GM19397 (cell line): ENCODE measurements at regions not wholly inside any gene's neighbourhood (a gene's known extent, or its start where the extent isn't known, plus 50 kb on each side); places are given as distances from the start of the nearest gene placed in this dataset.

Experiments
- ATAC-seq: cut with Tn5 transposase; IDR thresholded peaks from one replicate; pipeline ENCODE4 v1.9.1; 2021; ENCODE audit warnings: mild to moderate bottlenecking, moderate library complexity; ENCODE audit not compliant: unreplicated experiment

DNA sequence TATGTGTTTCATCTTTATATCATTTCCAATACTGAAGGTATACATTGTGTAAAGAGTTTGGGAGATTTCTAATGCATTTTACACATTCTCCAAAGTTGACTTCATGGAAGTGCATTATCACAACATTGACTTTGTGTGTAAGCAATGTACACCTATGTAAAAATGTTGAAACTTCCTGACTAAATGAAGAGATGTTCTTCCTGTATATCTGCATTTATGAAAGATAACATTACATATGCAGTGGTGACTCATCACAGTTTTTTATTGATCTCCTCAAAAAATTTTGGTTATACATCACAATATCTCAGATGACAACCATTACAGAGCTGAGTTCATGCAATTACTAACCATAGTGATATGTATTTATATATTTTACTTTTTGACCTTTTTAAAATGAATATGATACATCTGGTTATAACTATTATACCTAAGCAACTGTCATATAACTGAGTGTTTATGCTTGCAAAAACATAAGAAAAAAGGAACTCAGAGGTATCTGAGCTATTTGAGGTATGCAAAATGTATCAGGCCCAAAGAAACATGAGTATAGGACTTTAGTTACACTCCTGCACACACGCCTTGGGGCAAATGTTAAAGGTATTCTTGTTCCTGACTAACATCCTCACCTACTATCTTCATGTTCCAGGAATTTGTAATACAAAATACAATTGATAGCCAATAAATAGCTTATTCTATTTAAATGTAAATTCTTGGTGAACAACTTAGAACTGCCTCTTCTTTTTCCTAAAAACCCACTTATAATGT, 88.2 kb upstream of the OLFM3 start:
- ATAC-seq: no peak

GRCh38 chr1:102083192-102083591, 86.5 kb upstream of the OLFM3 start:
- ATAC-seq: no peak

DNA sequence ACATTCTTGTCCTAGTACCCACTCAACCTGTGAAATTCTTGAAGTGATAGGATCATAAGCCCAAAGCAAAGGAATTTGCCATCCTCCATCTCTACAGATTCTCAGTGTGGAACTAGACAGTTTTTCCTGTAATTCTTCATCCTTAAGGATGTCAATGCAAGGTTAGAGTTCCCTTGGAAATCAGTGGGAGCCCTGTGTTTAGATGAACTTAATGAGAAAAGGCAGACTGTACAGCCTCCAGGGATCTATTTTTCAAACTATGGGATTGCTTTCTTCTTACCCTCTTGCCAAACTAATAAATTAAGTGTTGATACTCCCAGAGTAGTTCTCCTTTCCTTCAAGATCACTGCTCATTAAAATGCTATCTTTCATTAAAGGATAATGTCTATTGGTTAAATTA, 78.1 kb upstream of the OLFM3 start:
- no peak for ATAC-seq

- ATAC-seq: no peak
Measured at GRCh38 chr1:102071451-102071850, 74.7 kb upstream of the OLFM3 start.

- ATAC-seq: no peak
Measured at GRCh38 chr1:102050556-102050955, 53.8 kb upstream of the OLFM3 start.

- no peak for ATAC-seq
Measured at GRCh38 chr1:102047724-102048123, 51.0 kb upstream of the OLFM3 start.
